ENCODE measurements at regions not wholly inside any gene's neighbourhood (a gene's known extent, or its start where the extent isn't known, plus 50 kb on each side); places are given as distances from the start of the nearest gene placed in this dataset.
"Not testable (repeated sequence)": the region's sequence is repeated elsewhere in the genome, so short reads cannot be mapped to it uniquely, and the experiment has no call there.

- DNase-seq (ENCODE audit: low read depth in 1 of 2, low spot score in 1 of 2), result not testable (repeated sequence)
These were observed 182.4 kb upstream of the ZNF469 start for GRCh38 chr16:88200154-88200895.

GRCh38 chr16:88200896-88201185 is 181.9 kb upstream of the ZNF469 start:
- DNase-seq (ENCODE audit: low read depth in 1 of 2, low spot score in 1 of 2), result no peak

- DNase-seq (ENCODE audit: low read depth in 1 of 2, low spot score in 1 of 2), result not testable (repeated sequence)
These were observed 181.1 kb upstream of the ZNF469 start for GRCh38 chr16:88201611-88202010.

- DNase-seq (ENCODE audit: low read depth in 1 of 2, low spot score in 1 of 2), result no peak
These were observed 180.5 kb upstream of the ZNF469 start for GRCh38 chr16:88202207-88202745.

GRCh38 chr16:88202856-88203681 is 179.7 kb upstream of the ZNF469 start:
- DNase-seq (ENCODE audit: low read depth in 1 of 2, low spot score in 1 of 2), result not testable (repeated sequence)

GRCh38 chr16:88204131-88205110 is 178.3 kb upstream of the ZNF469 start:
- not testable (repeated sequence) for DNase-seq (ENCODE audit: low read depth in 1 of 2, low spot score in 1 of 2)

GRCh38 chr16:88205482-88205881 is 177.3 kb upstream of the ZNF469 start:
- not testable (repeated sequence) for DNase-seq (ENCODE audit: low read depth in 1 of 2, low spot score in 1 of 2)

GRCh38 chr16:88206006-88206405 is 176.8 kb upstream of the ZNF469 start:
- not testable (repeated sequence) for DNase-seq (ENCODE audit: low read depth in 1 of 2, low spot score in 1 of 2)

- not testable (repeated sequence) for DNase-seq (ENCODE audit: low read depth in 1 of 2, low spot score in 1 of 2)
These were observed 176.2 kb upstream of the ZNF469 start for GRCh38 chr16:88206516-88206915.

- no peak for DNase-seq (ENCODE audit: low read depth in 1 of 2, low spot score in 1 of 2)
These were observed 174.6 kb upstream of the ZNF469 start for GRCh38 chr16:88208112-88208511.

- not testable (repeated sequence) for DNase-seq (ENCODE audit: low read depth in 1 of 2, low spot score in 1 of 2)
These were observed 174.0 kb upstream of the ZNF469 start for GRCh38 chr16:88208776-88209175.

- not testable (repeated sequence) for DNase-seq (ENCODE audit: low read depth in 1 of 2, low spot score in 1 of 2)
These were observed 173.2 kb upstream of the ZNF469 start for GRCh38 chr16:88209579-88209978.

- not testable (repeated sequence) for DNase-seq (ENCODE audit: low read depth in 1 of 2, low spot score in 1 of 2)
These were observed 168.8 kb upstream of the ZNF469 start for GRCh38 chr16:88213937-88214336.

- not testable (repeated sequence) for DNase-seq (ENCODE audit: low read depth in 1 of 2, low spot score in 1 of 2)
These were observed 161.6 kb upstream of the ZNF469 start for GRCh38 chr16:88221001-88221761.

GRCh38 chr16:88223696-88224095 is 159.1 kb upstream of the ZNF469 start:
- DNase-seq (ENCODE audit: low read depth in 1 of 2, low spot score in 1 of 2), result not testable (repeated sequence)

GRCh38 chr16:88224131-88224898 is 158.4 kb upstream of the ZNF469 start:
- not testable (repeated sequence) for DNase-seq (ENCODE audit: low read depth in 1 of 2, low spot score in 1 of 2)

- not testable (repeated sequence) for DNase-seq (ENCODE audit: low read depth in 1 of 2, low spot score in 1 of 2)
These were observed 157.0 kb upstream of the ZNF469 start for GRCh38 chr16:88225640-88226230.

GRCh38 chr16:88226302-88226701 is 156.5 kb upstream of the ZNF469 start:
- not testable (repeated sequence) for DNase-seq (ENCODE audit: low read depth in 1 of 2, low spot score in 1 of 2)
